SK-N-SH treated with all-trans-retinoic acid at 6 μM for 48 hours (cell line): ENCODE measurements at regions not wholly inside any gene's neighbourhood (a gene's known extent, or its start where the extent isn't known, plus 50 kb on each side); places are given as distances from the start of the nearest gene placed in this dataset.

Source experiments
- ATAC-seq: fragments of 200-7000 bp; cut with Tn5 transposase; 3 replicates; pipeline ENCODE4 v1.9.1; 2020; ENCODE audit warnings: mild to moderate bottlenecking, moderate library complexity
- ARNTL ChIP-seq: fragments of 450-650 bp; formaldehyde crosslinking; IDR thresholded peaks from 2 replicates; pipeline ENCODE4 v1.5.0; 2020; ENCODE audit warnings: low read depth, mild to moderate bottlenecking, moderate library complexity, borderline replicate concordance
- CSDC2 ChIP-seq: fragments of 250-450 bp; sonication (Bioruptor Pico); IDR thresholded peaks from 2 replicates; pipeline ENCODE4 v1.5.0; 2020; ENCODE audit warnings: mild to moderate bottlenecking, moderate library complexity
- ISL1 ChIP-seq: fragments of 250-450 bp; sonication (Bioruptor Pico); IDR thresholded peaks from 2 replicates; pipeline ENCODE4 v2.1.2; 2022; ENCODE audit warnings: mild to moderate bottlenecking, moderate library complexity
- OSR1 ChIP-seq: fragments of 250-450 bp; sonication (Bioruptor Pico); IDR thresholded peaks from 2 replicates; pipeline ENCODE4 v1.8.0; 2022; ENCODE audit warnings: moderate library complexity, mild to moderate bottlenecking, inconsistent platforms
- PPARA ChIP-seq: fragments of 250-450 bp; sonication (Bioruptor Pico); IDR thresholded peaks from 2 replicates; pipeline ENCODE4 v1.5.0; 2020; ENCODE audit warnings: mild to moderate bottlenecking, borderline replicate concordance
- RARB ChIP-seq: fragments of 250-450 bp; sonication (Bioruptor Pico); IDR thresholded peaks from 2 replicates; pipeline ENCODE4 v1.8.0; 2021; ENCODE audit warnings: mild to moderate bottlenecking, moderate library complexity
- SNAI2 ChIP-seq: fragments of 250-450 bp; sonication (Bioruptor Pico); IDR thresholded peaks from 2 replicates; pipeline ENCODE4 v1.5.0; 2020; ENCODE audit warnings: mild to moderate bottlenecking, moderate library complexity
- TOX ChIP-seq: fragments of 250-450 bp; sonication (Bioruptor Pico); IDR thresholded peaks from 2 replicates; pipeline ENCODE4 v1.8.0; 2021; ENCODE audit warnings: mild to moderate bottlenecking, moderate library complexity, borderline replicate concordance
- ZC3H10 ChIP-seq: fragments of 250-450 bp; sonication (Bioruptor Pico); IDR thresholded peaks from 2 replicates; pipeline ENCODE4 v1.5.1; 2021; ENCODE audit warnings: mild to moderate bottlenecking, moderate library complexity
- ZNF8 ChIP-seq: fragments of 450-650 bp; formaldehyde crosslinking; IDR thresholded peaks from 2 replicates; pipeline ENCODE4 v1.5.0; 2020; ENCODE audit warnings: mild to moderate bottlenecking, moderate library complexity
- TF ChIP-seq, protein P1 (sequence below): fragments of 250-450 bp; sonication (Bioruptor Pico); IDR thresholded peaks from 2 replicates; pipeline ENCODE4 v1.5.0; 2020; ENCODE audit warnings: mild to moderate bottlenecking, moderate library complexity
- TF ChIP-seq, protein P2 (sequence below): fragments of 250-450 bp; sonication (Bioruptor Pico); IDR thresholded peaks from 2 replicates; pipeline ENCODE4 v1.8.0; 2021; ENCODE audit warnings: low read depth, mild to moderate bottlenecking, moderate library complexity, borderline replicate concordance
- TF ChIP-seq, protein P3 (sequence below): fragments of 250-450 bp; sonication (Bioruptor Pico); IDR thresholded peaks from 2 replicates; pipeline ENCODE4 v1.8.0; 2020; ENCODE audit warnings: mild to moderate bottlenecking, moderate library complexity, borderline replicate concordance
- TF ChIP-seq, protein P4 (sequence below): fragments of 250-450 bp; sonication (Bioruptor Pico); IDR thresholded peaks from 2 replicates; pipeline ENCODE4 v1.5.1; 2021; ENCODE audit warnings: mild to moderate bottlenecking, moderate library complexity
- TF ChIP-seq, protein P5 (sequence below): fragments of 250-450 bp; sonication (Bioruptor Pico); IDR thresholded peaks from 2 replicates; pipeline ENCODE4 v1.5.1; 2020; ENCODE audit warnings: low read depth, mild to moderate bottlenecking, moderate library complexity

DNA sequence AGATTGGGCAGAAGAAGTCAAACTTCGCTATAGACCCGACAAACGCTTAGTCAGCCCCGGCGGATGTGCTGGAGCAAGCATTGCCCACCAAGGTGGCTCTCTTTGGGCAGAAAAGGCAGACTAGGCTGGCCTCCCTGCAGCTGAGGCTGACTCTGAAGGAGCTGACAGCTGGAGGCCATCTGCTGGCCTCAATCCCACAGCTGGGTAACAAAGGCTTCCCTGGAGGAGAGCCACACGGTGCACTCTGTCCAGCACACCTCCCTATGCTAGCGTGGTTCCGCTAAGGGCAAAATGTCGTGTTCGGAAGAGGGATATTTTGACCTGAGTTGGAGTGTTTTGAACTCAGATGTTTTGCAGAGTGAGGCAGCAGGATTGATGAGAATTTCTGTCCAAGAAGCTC, 103.5 kb upstream of the PTCH1 start:
- TF ChIP-seq OSR1 (CRISPR knock-in tag) (no peak), CSDC2 (CRISPR knock-in tag) (no peak)
- no peak for ATAC-seq

DNA sequence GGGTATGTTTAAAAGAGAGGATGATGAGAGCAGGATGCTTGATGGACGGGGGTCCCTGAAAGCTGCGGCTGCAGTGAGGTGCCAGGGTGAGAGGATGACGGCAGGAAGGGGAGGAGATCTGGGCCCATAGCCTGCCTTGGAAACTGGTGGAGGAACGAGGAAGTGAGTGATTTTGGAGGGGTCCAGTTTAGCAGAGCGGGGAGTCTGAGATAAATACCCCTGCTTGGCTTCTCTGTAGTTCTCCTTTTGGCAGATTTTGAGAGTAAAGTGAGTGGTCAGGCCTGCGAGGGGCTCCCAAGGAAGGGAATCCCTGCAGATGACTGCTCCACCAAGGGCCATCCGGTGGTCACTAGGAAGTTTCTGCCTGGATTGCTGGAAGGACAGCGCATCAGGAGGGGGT, 98.5 kb upstream of the PTCH1 start:
- no peak for ATAC-seq
- TF ChIP-seq ARNTL (CRISPR knock-in tag) (no peak), RARB (CRISPR knock-in tag) (no peak), PPARA (CRISPR knock-in tag) (no peak), ISL1 (CRISPR knock-in tag) (no peak), ZC3H10 (CRISPR knock-in tag) (no peak), SNAI2 (no peak)
- TF ChIP-seq, protein P1, sequence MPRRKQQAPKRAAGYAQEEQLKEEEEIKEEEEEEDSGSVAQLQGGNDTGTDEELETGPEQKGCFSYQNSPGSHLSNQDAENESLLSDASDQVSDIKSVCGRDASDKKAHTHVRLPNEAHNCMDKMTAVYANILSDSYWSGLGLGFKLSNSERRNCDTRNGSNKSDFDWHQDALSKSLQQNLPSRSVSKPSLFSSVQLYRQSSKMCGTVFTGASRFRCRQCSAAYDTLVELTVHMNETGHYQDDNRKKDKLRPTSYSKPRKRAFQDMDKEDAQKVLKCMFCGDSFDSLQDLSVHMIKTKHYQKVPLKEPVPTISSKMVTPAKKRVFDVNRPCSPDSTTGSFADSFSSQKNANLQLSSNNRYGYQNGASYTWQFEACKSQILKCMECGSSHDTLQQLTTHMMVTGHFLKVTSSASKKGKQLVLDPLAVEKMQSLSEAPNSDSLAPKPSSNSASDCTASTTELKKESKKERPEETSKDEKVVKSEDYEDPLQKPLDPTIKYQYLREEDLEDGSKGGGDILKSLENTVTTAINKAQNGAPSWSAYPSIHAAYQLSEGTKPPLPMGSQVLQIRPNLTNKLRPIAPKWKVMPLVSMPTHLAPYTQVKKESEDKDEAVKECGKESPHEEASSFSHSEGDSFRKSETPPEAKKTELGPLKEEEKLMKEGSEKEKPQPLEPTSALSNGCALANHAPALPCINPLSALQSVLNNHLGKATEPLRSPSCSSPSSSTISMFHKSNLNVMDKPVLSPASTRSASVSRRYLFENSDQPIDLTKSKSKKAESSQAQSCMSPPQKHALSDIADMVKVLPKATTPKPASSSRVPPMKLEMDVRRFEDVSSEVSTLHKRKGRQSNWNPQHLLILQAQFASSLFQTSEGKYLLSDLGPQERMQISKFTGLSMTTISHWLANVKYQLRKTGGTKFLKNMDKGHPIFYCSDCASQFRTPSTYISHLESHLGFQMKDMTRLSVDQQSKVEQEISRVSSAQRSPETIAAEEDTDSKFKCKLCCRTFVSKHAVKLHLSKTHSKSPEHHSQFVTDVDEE (CRISPR knock-in tag): no peak
- TF ChIP-seq, protein P2, sequence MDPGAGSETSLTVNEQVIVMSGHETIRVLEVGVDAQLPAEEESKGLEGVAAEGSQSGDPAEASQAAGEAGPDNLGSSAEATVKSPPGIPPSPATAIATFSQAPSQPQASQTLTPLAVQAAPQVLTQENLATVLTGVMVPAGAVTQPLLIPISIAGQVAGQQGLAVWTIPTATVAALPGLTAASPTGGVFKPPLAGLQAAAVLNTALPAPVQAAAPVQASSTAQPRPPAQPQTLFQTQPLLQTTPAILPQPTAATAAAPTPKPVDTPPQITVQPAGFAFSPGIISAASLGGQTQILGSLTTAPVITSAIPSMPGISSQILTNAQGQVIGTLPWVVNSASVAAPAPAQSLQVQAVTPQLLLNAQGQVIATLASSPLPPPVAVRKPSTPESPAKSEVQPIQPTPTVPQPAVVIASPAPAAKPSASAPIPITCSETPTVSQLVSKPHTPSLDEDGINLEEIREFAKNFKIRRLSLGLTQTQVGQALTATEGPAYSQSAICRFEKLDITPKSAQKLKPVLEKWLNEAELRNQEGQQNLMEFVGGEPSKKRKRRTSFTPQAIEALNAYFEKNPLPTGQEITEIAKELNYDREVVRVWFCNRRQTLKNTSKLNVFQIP (CRISPR knock-in tag): no peak

DNA sequence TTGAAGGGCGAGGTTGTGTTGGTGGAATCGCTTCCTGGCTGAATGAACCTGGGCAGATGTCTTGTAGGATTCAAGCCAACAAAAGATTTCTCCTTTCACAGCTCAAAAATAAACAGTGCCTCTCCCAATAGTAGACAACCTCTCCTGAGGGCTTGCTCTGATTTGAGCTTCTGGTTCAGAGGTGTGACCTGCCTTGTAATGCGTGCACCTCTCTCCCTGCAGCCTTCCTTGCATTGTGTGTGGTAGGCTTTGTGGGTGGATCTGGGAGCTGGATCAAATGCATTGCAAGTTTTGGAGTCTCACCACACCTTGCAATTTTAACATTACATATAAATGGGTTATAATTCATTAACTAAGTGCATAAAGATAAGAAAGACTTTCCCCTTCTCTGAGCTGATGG, 96.9 kb upstream of the PTCH1 start:
- no peak for ATAC-seq
- TF ChIP-seq TOX: no peak

DNA sequence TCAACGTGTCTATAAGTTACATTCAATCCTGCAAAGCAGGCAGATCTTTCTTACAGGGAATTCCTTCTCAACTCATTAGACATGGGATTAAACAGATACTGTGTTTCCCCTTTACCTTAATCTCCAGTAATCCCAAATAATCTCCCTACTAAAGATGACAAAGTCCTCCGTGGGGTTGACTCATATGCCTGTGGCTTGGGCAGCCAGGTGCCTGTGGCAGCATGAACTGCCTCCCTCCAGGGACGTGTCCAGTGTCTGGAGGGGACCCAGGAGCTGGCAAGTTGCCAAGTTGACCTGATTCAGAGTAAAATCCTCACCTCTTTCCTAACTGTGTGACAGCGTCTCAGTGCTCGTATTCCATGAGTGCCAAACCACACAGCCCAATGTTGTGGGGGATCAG, 94.6 kb upstream of the PTCH1 start:
- ATAC-seq: no peak
- TF ChIP-seq ZNF8 (CRISPR knock-in tag) (no peak), ARNTL (CRISPR knock-in tag) (no peak), TOX (no peak), OSR1 (CRISPR knock-in tag) (no peak)
- TF ChIP-seq, protein P2 (CRISPR knock-in tag): no peak
- TF ChIP-seq, protein P3, sequence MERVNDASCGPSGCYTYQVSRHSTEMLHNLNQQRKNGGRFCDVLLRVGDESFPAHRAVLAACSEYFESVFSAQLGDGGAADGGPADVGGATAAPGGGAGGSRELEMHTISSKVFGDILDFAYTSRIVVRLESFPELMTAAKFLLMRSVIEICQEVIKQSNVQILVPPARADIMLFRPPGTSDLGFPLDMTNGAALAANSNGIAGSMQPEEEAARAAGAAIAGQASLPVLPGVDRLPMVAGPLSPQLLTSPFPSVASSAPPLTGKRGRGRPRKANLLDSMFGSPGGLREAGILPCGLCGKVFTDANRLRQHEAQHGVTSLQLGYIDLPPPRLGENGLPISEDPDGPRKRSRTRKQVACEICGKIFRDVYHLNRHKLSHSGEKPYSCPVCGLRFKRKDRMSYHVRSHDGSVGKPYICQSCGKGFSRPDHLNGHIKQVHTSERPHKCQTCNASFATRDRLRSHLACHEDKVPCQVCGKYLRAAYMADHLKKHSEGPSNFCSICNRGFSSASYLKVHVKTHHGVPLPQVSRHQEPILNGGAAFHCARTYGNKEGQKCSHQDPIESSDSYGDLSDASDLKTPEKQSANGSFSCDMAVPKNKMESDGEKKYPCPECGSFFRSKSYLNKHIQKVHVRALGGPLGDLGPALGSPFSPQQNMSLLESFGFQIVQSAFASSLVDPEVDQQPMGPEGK: no peak
- TF ChIP-seq, protein P4, sequence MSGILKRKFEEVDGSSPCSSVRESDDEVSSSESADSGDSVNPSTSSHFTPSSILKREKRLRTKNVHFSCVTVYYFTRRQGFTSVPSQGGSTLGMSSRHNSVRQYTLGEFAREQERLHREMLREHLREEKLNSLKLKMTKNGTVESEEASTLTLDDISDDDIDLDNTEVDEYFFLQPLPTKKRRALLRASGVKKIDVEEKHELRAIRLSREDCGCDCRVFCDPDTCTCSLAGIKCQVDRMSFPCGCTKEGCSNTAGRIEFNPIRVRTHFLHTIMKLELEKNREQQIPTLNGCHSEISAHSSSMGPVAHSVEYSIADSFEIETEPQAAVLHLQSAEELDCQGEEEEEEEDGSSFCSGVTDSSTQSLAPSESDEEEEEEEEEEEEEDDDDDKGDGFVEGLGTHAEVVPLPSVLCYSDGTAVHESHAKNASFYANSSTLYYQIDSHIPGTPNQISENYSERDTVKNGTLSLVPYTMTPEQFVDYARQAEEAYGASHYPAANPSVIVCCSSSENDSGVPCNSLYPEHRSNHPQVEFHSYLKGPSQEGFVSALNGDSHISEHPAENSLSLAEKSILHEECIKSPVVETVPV (CRISPR knock-in tag): no peak
- TF ChIP-seq, protein P5, sequence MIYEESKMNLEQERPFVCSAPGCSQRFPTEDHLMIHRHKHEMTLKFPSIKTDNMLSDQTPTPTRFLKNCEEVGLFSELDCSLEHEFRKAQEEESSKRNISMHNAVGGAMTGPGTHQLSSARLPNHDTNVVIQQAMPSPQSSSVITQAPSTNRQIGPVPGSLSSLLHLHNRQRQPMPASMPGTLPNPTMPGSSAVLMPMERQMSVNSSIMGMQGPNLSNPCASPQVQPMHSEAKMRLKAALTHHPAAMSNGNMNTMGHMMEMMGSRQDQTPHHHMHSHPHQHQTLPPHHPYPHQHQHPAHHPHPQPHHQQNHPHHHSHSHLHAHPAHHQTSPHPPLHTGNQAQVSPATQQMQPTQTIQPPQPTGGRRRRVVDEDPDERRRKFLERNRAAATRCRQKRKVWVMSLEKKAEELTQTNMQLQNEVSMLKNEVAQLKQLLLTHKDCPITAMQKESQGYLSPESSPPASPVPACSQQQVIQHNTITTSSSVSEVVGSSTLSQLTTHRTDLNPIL: no peak
- TF ChIP-seq, protein P1 (CRISPR knock-in tag): no peak
